Stimulated activated naive CD8-positive, alpha-beta T cell treated with anti-CD3 and anti-CD28 coated beads, Interleukin-15, amount 100 ng/mL, for 72 hours (primary cell): ENCODE measurements at regions not wholly inside any gene's neighbourhood (a gene's known extent, or its start where the extent isn't known, plus 50 kb on each side); places are given as distances from the start of the nearest gene placed in this dataset.
"Not testable (repeated sequence)": the region's sequence is repeated elsewhere in the genome, so short reads cannot be mapped to it uniquely, and the experiment has no call there.

Source experiments
- ATAC-seq: fragments of 150-1000 bp; cut with Tn5 transposase; 2 replicates; pipeline ENCODE4 v1.10.0; 2021; ENCODE audit warnings: mild to moderate bottlenecking, moderate library complexity
- DNase-seq, 2 donors: peaks; one replicate each; pipeline ENCODE4 v3.0.0; 2021 to 2022
- H3K27ac Mint-ChIP-seq, 2 donors: one replicate each; pipeline ENCODE4 v1.8.0; 2022; ENCODE audit warnings: mild to moderate bottlenecking in 2 of 2, mixed read lengths in 2 of 2, moderate library complexity in 2 of 2
- H3K27me3 Mint-ChIP-seq: one replicate; pipeline ENCODE4 v1.8.0; 2022; ENCODE audit warnings: mixed read lengths
- H3K4me1 Mint-ChIP-seq: one replicate; pipeline ENCODE4 v1.8.0; 2022; ENCODE audit warnings: mild to moderate bottlenecking, mixed read lengths
- H3K4me3 Mint-ChIP-seq, 2 donors: one replicate each; pipeline ENCODE4 v1.8.0; 2022; ENCODE audit warnings: mild to moderate bottlenecking in 2 of 2, mixed read lengths in 2 of 2, moderate library complexity in 1 of 2
- H3K9me3 Mint-ChIP-seq, 2 donors: one replicate each; pipeline ENCODE4 v1.8.0; 2022; ENCODE audit warnings: mixed read lengths in 2 of 2

- Mint-ChIP-seq H3K4me1 (no peaks in the 10 kb centered on the region), H3K4me3 (no peak overlapping the region), H3K27ac (no peak overlapping the region), H3K27me3 (no peaks in the 10 kb centered on the region), H3K9me3 (peaks cover 8 to 22% of the 10 kb centered on the region in 2 donors)
- DNase-seq (no peak), ATAC-seq (no peak)
Observed at GRCh38 chr1:163928651-163929050, 606.9 kb downstream of the NUF2 start.

- no peak for ATAC-seq
- Mint-ChIP-seq H3K4me1 (no peaks in the 10 kb centered on the region), H3K27me3 (no peaks in the 10 kb centered on the region), H3K4me3 (no peak overlapping the region), H3K27ac (no peak overlapping the region), H3K9me3 (peaks cover 8 to 28% of the 10 kb centered on the region in 2 donors)
- DNase-seq: no peak
Observed at GRCh38 chr1:163932901-163933300, 611.1 kb downstream of the NUF2 start.

DNA sequence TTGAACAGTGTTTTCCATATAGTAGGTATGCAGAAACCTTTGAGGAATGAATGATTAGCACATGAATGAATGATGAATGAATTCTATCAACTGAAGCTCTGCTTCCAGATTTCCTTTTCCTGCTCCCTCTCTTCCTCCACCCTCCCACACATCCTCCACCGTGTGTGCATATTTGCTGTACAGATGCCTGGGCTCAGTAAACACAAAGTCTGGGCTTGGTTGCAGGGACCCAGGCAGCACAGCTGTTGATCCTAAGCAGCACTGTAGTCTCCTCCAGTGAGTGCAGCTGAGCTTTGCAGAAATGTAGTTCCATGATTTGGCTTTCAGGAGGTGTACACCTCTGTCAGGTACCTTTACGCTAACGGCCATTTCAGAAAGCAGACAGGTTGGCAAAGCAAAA lies 611.7 kb downstream of the NUF2 start:
- Mint-ChIP-seq H3K27me3 (no peaks in the 10 kb centered on the region), H3K4me3 (no peak overlapping the region), H3K9me3 (peaks cover 8 to 28% of the 10 kb centered on the region in 2 donors), H3K27ac (no peak overlapping the region), H3K4me1 (no peaks in the 10 kb centered on the region)
- DNase-seq (no peak), ATAC-seq (no peak)

DNA sequence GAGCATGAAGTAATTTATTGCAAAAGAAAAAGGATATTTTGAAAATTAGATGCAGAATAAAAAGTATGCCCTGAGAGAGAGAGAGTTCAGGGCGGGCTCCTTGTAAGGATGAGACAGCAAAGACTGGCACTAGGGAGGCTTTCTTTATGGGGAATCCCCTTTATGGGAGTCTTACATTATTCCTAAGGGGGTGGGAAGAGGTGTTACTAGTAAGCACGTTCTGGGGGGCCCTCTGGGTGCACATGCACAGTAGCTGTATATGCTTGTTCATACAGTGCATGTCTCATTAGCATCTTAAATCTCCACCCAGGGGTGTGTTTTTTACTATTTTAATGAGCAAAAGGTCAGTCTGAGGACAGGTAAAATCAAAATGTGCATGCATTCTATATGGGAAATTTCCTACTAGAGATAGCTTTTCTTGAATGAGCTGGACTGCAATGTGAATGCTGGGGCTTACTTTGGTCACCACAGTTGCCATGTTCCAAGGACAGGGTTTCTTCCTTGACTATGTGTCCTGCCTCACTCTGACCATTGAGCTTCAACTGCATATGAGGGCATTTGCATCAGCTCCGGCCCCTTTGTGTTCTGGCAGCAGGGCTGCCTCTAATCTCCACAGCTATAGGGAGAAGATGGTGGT lies 614.1 kb downstream of the NUF2 start:
- H3K27ac Mint-ChIP-seq: no peak overlapping the region
- peaks cover 8 to 32% of the 10 kb centered on the region in 2 donors for H3K9me3 Mint-ChIP-seq

DNA sequence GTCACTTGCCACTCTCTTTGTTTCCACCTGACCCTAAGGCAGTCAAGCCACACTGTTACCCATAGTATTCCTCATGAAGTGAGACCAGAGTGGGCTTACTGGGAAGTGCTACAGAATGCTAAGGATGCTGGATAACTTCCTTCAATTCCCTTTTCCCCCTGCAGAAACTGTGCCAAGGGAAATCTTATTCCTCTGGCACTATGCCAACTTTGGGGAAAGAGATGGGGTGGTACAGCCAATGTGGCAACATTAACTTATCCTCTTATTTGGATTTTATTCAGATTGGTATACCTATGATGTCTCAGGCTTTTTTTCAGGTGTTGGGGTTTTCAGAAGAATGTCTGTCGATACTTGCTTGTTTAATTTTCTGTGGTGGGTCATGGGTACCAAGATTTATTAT lies 599.4 kb upstream of the PBX1 start:
- Mint-ChIP-seq H3K4me3 (no peak overlapping the region), H3K9me3 (peaks cover 10 to 44% of the 10 kb centered on the region in 2 donors)
- DNase-seq: no peak

More for the DNA sequence above, 614.1 kb downstream of the NUF2 start:
- Mint-ChIP-seq H3K4me1 (no peaks in the 10 kb centered on the region), H3K27me3 (no peaks in the 10 kb centered on the region), H3K4me3 (no peak overlapping the region)
- no peak for ATAC-seq
- DNase-seq: no peak

GRCh38 chr1:163970151-163970550 lies 588.8 kb upstream of the PBX1 start:
- no peak for DNase-seq
- H3K4me3 Mint-ChIP-seq: no peak overlapping the region
- H3K9me3 Mint-ChIP-seq: peaks cover 6 to 25% of the 10 kb centered on the region in 2 donors
- H3K4me1 Mint-ChIP-seq: no peaks in the 10 kb centered on the region
- H3K27me3 Mint-ChIP-seq: no peaks in the 10 kb centered on the region
- no peak overlapping the region for H3K27ac Mint-ChIP-seq
- no peak for ATAC-seq

More for the DNA sequence above, 599.4 kb upstream of the PBX1 start:
- ATAC-seq: no peak
- H3K4me1 Mint-ChIP-seq: no peaks in the 10 kb centered on the region
- no peaks in the 10 kb centered on the region for H3K27me3 Mint-ChIP-seq
- no peak overlapping the region for H3K27ac Mint-ChIP-seq

GRCh38 chr1:163970699-163971098 lies 588.3 kb upstream of the PBX1 start:
- no peak overlapping the region for H3K4me3 Mint-ChIP-seq
- DNase-seq (no peak), ATAC-seq (no peak)
- no peaks in the 10 kb centered on the region for H3K27me3 Mint-ChIP-seq
- H3K9me3 Mint-ChIP-seq: peaks cover 6 to 20% of the 10 kb centered on the region in 2 donors
- no peaks in the 10 kb centered on the region for H3K4me1 Mint-ChIP-seq
- no peak overlapping the region for H3K27ac Mint-ChIP-seq

DNA sequence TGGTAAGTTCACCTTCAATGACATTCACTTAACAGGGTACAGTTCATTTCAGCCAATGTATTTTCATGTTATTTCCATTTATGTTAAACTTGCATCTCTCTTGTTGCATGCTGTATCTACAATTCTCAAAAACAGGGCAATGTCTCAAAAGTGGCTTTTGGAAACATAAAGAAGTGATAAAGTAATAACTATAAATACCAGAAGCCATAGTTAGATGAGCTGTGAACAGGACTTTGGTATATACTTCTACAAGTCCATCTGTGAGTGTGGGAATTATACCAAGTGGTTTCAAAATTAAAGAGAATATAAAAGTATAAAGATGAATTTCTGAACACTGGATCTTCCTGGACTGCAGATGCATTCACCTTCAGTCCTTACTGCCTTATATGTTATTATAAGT lies 585.4 kb upstream of the PBX1 start:
- H3K4me1 Mint-ChIP-seq: no peaks in the 10 kb centered on the region
- H3K4me3 Mint-ChIP-seq: no peak overlapping the region
- ATAC-seq (no peak), DNase-seq (no peak)
- no peak overlapping the region for H3K27ac Mint-ChIP-seq
- H3K27me3 Mint-ChIP-seq: no peaks in the 10 kb centered on the region
- H3K9me3 Mint-ChIP-seq: peaks cover 13 to 25% of the 10 kb centered on the region in 2 donors

DNA sequence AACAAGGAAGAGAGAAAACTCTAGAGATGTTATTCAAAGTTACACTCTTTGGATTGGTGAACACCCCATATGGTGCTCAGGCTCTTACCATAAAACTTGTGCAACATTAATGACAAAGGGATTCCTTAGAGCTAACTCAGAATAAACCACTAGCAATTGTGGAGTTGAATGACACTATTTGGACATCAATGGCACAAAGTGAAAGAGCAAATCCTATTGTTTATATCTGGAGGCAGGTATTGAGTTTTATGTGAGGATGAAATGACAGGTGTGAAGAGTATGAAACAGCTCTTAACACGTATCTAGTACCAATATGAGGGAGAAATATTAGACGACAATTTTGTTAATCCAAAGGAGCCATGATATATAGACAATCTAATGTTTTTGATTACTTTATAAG lies 584.9 kb upstream of the PBX1 start:
- Mint-ChIP-seq H3K4me3 (no peak overlapping the region), H3K9me3 (peaks cover 13 to 25% of the 10 kb centered on the region in 2 donors), H3K4me1 (no peaks in the 10 kb centered on the region), H3K27ac (no peak overlapping the region), H3K27me3 (no peaks in the 10 kb centered on the region)
- ATAC-seq (no peak), DNase-seq (no peak)

- ATAC-seq: no peak
- H3K9me3 Mint-ChIP-seq: peaks cover 18 to 27% of the 10 kb centered on the region in 2 donors
- H3K27me3 Mint-ChIP-seq: no peaks in the 10 kb centered on the region
- H3K27ac Mint-ChIP-seq: no peak overlapping the region
- H3K4me1 Mint-ChIP-seq: no peaks in the 10 kb centered on the region
- no peak for DNase-seq
- no peak overlapping the region for H3K4me3 Mint-ChIP-seq
Observed at GRCh38 chr1:163980394-163980793, 578.6 kb upstream of the PBX1 start.

DNA sequence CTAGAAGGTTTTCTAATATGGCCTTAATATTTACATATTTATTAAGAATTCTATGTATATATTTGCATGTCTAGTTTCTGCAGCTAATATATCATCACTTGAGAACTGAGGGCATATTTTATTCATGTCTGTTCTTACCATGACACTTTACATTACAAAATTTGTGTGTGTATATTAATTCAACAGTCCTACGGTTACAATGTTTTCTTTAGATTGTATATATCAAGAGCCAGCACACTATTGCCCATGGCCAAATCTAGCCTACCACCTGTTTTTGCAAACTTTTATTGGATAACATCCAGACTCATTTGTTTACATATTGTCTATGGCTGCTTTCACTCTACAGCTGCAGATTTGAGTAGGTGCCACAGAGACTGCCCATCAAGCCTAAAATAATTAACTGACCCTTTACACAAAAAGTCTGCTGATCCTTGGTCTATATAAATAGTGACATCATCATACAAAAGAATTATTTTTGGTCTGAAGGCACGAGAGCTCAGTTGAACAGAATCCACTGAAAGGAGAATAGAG lies 577.4 kb upstream of the PBX1 start:
- Mint-ChIP-seq H3K27me3 (no peaks in the 10 kb centered on the region), H3K4me3 (no peak overlapping the region), H3K9me3 (peaks cover 12 to 22% of the 10 kb centered on the region in 2 donors), H3K27ac (no peak overlapping the region), H3K4me1 (no peaks in the 10 kb centered on the region)
- ATAC-seq (no peak), DNase-seq (no peak)

DNA sequence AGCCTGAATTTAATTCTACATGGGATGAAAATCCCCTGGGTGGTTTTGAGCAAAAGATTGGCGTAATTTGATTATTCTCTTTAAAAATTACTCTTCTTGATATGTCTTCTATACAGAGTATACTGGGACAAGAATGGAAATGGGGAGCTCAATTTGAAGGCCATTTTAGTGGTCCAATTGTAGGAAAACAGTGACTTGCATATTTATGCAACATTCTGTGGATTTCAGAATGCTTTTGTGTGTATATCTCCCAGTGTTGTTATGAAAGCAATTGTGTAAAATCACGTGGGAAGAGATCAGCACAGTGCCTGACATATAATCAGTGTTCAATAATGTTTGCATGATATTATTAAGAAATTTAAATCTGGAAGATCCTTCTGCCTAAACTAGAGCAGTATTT lies 575.9 kb upstream of the PBX1 start:
- no peak for DNase-seq
- Mint-ChIP-seq H3K27ac (no peak overlapping the region), H3K4me1 (no peaks in the 10 kb centered on the region), H3K9me3 (peaks cover 0 to 14% of the 10 kb centered on the region in 2 donors), H3K4me3 (no peak overlapping the region), H3K27me3 (no peaks in the 10 kb centered on the region)
- ATAC-seq: no peak

DNA sequence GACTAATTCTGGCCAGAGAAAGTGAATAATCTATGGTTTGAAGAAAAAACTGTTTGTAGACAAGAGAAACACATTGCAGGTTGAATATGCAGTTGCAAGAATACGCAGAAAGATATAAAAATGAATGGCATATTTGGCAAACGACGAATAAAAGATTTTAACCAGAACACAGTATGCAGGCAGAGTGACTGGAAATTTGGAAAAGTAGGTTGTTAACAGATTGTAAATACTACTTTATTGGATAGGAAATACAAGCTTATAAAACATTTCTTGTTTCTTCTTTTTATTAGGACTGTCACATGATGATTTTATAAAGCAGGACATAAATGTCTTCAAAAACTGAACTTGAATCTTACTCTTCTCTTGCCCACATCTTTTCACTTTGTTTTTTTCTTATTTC lies 573.3 kb upstream of the PBX1 start:
- Mint-ChIP-seq H3K4me1 (no peaks in the 10 kb centered on the region), H3K27ac (no peak overlapping the region), H3K27me3 (no peaks in the 10 kb centered on the region), H3K4me3 (no peak overlapping the region), H3K9me3 (peaks cover 0 to 14% of the 10 kb centered on the region in 2 donors)
- DNase-seq (no peak), ATAC-seq (no peak)

DNA sequence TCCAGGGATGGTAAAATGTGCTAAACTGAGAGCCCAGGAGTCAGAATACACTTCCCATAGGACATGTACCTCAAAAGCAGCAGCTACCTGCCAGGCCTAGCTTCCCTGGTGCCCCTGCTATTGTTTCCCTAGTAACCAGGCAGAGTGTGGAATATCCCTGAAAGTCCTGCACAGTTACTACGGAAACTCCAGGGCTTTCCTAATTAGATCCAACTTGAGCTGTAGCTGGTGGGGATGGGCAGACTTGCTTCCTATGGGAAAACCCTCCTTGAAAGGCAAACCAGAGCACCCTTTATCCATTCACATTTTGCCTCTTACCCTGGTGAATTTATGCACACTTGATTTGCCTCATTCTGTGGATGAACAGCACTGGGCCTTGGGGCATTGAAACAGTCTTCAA lies 559.9 kb upstream of the PBX1 start:
- ATAC-seq: no peak
- Mint-ChIP-seq H3K4me3 (no peak overlapping the region), H3K27ac (no peak overlapping the region), H3K9me3 (peaks cover 20 to 67% of the 10 kb centered on the region in 2 donors), H3K27me3 (no peaks in the 10 kb centered on the region), H3K4me1 (no peaks in the 10 kb centered on the region)
- no peak for DNase-seq

DNA sequence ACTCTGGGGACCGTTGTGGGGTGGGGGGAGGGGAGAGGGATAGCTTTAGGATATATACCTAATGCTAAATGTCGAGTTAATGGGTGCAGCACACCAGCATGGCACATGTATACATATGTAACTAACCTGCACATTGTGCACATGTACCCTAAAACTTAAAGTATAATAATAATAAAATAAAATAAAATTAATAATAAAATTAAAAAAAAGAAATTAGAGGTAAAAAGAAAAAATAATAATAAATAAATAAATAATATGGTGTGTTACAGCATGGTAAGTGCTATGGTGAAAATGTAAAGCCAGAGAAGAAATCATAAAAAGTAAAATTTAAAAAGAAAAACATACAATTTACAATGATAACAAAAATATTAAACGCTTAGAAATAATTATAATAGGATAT lies 552.8 kb upstream of the PBX1 start:
- H3K27ac Mint-ChIP-seq, H3K27me3 Mint-ChIP-seq, ATAC-seq, DNase-seq, H3K4me3 Mint-ChIP-seq, H3K4me1 Mint-ChIP-seq: not testable (repeated sequence)
- peaks cover 39 to 55% of the 10 kb centered on the region in 2 donors for H3K9me3 Mint-ChIP-seq

DNA sequence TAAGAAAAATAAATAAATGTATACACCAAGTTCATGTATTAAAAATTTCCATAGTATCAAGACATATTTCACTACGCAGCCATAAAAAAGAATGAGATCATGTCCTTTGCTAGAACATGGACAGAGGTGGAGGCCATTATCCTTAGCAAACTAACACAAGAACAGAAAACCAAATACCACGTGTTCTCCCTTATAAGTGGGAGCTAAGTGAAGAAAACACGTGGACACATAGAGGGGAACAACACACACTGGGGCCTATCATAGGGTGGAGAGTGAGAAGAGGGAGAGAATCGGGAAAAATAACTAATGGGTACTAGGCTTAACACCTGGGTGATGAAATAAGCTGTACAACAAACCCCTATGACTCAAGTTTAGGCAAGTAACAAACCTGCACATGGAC lies 552.4 kb upstream of the PBX1 start:
- H3K9me3 Mint-ChIP-seq: peaks cover 40 to 51% of the 10 kb centered on the region in 2 donors
- DNase-seq (no peak), ATAC-seq (no peak)
- no peaks in the 10 kb centered on the region for H3K27me3 Mint-ChIP-seq
- no peak overlapping the region for H3K4me3 Mint-ChIP-seq
- H3K4me1 Mint-ChIP-seq: no peaks in the 10 kb centered on the region
- no peak overlapping the region for H3K27ac Mint-ChIP-seq

DNA sequence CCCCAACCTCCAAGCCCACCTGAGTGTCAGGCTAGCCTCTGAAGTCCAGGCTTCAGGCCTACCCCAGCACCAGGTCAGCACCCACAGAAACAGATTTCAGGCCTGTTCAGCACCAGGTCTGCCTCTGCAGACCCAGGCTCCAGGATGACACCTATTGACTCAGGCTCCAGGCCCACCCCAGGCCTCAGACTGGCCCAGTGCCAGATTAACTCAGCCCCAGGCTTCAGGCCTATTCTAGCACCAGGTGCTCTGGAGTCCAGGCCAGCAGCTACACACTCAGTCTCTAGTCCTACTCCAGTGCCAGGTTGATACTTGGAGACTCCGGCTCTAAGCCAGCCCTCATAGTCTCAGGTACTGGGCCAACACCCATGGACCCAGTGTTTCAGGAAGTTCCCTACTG lies 541.7 kb upstream of the PBX1 start:
- Mint-ChIP-seq H3K4me1 (no peaks in the 10 kb centered on the region), H3K27ac (no peak overlapping the region), H3K4me3 (no peak overlapping the region), H3K9me3 (peaks cover 8 to 10% of the 10 kb centered on the region in 2 donors), H3K27me3 (no peaks in the 10 kb centered on the region)
- DNase-seq (no peak), ATAC-seq (no peak)
